IMR-90 (cell line): ENCODE measurements at regions not wholly inside any gene's neighbourhood (a gene's known extent, or its start where the extent isn't known, plus 50 kb on each side); places are given as distances from the start of the nearest gene placed in this dataset.

ENCODE experiments used
- ATAC-seq: fragments of 200-7000 bp; cut with Tn5 transposase; 2 replicates; pipeline ENCODE4 v1.9.1; 2020; ENCODE audit warnings: low read depth, mild to moderate bottlenecking, moderate library complexity
- BruUV-seq: library from RNA; stranded (reverse); fragments of 400-500 nt; replicated peaks from 2 replicates; lab custom pipeline; 2021; lab: Mats Ljungman, UMichigan
- CTCF ChIA-PET: fragments of 300-600 bp; formaldehyde crosslinking; extraction: SDS; loops from one replicate; lab custom pipeline; 2021; ENCODE audit warnings: antibody characterized with exemption; lab: Yijun Ruan, JAX
- POLR2A ChIA-PET: fragments of 300-600 bp; sonication (Branson Sonifier 250); formaldehyde crosslinking; loops from one replicate; lab custom pipeline; 2022; ENCODE audit warnings: antibody characterized with exemption; ENCODE audit not compliant: unreplicated experiment; lab: Charles Lee
- DNase-seq: peaks from one replicate; pipeline ENCODE4 v3.0.0; 2013
- H2AFZ ChIP-seq: replicated peaks from 2 replicates; pipeline ENCODE3; 2013; ENCODE audit warnings: low read length, mild to moderate bottlenecking; ENCODE audit not compliant: poor library complexity
- H2AK5ac ChIP-seq: 2 replicates; pipeline ENCODE4 v1.6.1; 2013; ENCODE audit warnings: low read depth, low read length, inconsistent platforms
- H2AK9ac ChIP-seq: replicated peaks from 2 replicates; pipeline ENCODE3; 2013; ENCODE audit warnings: mild to moderate bottlenecking, low read depth, low read length, moderate library complexity; ENCODE audit not compliant: poor library complexity
- H2BK120ac ChIP-seq: 2 replicates; pipeline ENCODE4 v1.6.1; 2013; ENCODE audit warnings: low read depth, low read length, inconsistent platforms
- H2BK15ac ChIP-seq: 3 replicates; pipeline ENCODE4 v1.6.1; 2013; ENCODE audit warnings: low read depth, low read length, inconsistent platforms
- H2BK20ac ChIP-seq: 2 replicates; pipeline ENCODE4 v1.6.1; 2013; ENCODE audit warnings: low read depth, mild to moderate bottlenecking, inconsistent platforms, low read length, moderate library complexity
- H2BK5ac ChIP-seq: 2 replicates; pipeline ENCODE4 v1.6.1; 2013; ENCODE audit warnings: mild to moderate bottlenecking, low read depth, low read length, inconsistent platforms; ENCODE audit not compliant: poor library complexity, severe bottlenecking
- H3K14ac ChIP-seq: replicated peaks from 2 replicates; pipeline ENCODE4 v1.6.1; 2013; ENCODE audit warnings: low read depth, low read length, inconsistent platforms
- H3K18ac ChIP-seq: 2 replicates; pipeline ENCODE4 v1.6.1; 2013; ENCODE audit warnings: low read depth, low read length, control low read depth
- H3K23ac ChIP-seq: 2 replicates; pipeline ENCODE4 v1.6.1; 2013; ENCODE audit warnings: low read depth, low read length, inconsistent platforms
- H3K27ac ChIP-seq: 2 replicates; pipeline ENCODE4 v1.5.1; 2013; ENCODE audit warnings: mild to moderate bottlenecking, control low read depth, low read length; ENCODE audit not compliant: insufficient read depth
- H3K27me3 ChIP-seq: 2 replicates; pipeline ENCODE4 v1.6.1; 2013; ENCODE audit warnings: low read length; ENCODE audit not compliant: control insufficient read depth, insufficient read depth
- H3K36me3 ChIP-seq: 2 replicates; pipeline ENCODE4 v1.6.1; 2013; ENCODE audit warnings: low read length, mixed read lengths; ENCODE audit not compliant: control insufficient read depth, insufficient read depth
- H3K4ac ChIP-seq: 2 replicates; pipeline ENCODE4 v1.6.1; 2013; ENCODE audit warnings: low read depth, low read length, inconsistent platforms
- H3K4me1 ChIP-seq: 2 replicates; pipeline ENCODE4 v1.6.1; 2013; ENCODE audit warnings: low read length, mixed read lengths; ENCODE audit not compliant: control insufficient read depth, insufficient read depth
- H3K4me2 ChIP-seq: 2 replicates; pipeline ENCODE4 v1.6.1; 2013; ENCODE audit warnings: low read depth, mild to moderate bottlenecking, control low read depth, low read length, moderate library complexity
- H3K4me3 ChIP-seq: 2 replicates; pipeline ENCODE4 v1.5.1; 2013; ENCODE audit warnings: low read depth, mild to moderate bottlenecking, control low read depth, low read length, moderate library complexity; ENCODE audit not compliant: insufficient read depth
- H3K56ac ChIP-seq: 2 replicates; pipeline ENCODE4 v1.6.1; 2013; ENCODE audit warnings: low read length, inconsistent platforms; ENCODE audit not compliant: insufficient read depth; ENCODE audit errors: extremely low read depth
- H3K79me1 ChIP-seq, 2 experiments: 2 replicates each; pipeline ENCODE4 v1.6.1; 2013; ENCODE audit warnings: low read length in 2 of 2, inconsistent platforms in 1 of 2, low read depth in 1 of 2
- H3K9ac ChIP-seq: 2 replicates; pipeline ENCODE4 v1.6.1; 2013; ENCODE audit warnings: low read depth, low read length, control low read depth
- H3K9me1 ChIP-seq: 2 replicates; pipeline ENCODE4 v1.6.1; 2013; ENCODE audit warnings: low read length, inconsistent platforms; ENCODE audit not compliant: insufficient read depth
- H3K9me3 ChIP-seq: 2 replicates; pipeline ENCODE4 v1.6.1; 2013; ENCODE audit warnings: low read length; ENCODE audit not compliant: control insufficient read depth, insufficient read depth
- H4K20me1 ChIP-seq: 2 replicates; pipeline ENCODE4 v1.6.1; 2013; ENCODE audit warnings: low read length, inconsistent platforms; ENCODE audit not compliant: insufficient read depth
- H4K5ac ChIP-seq: 2 replicates; pipeline ENCODE4 v1.6.1; 2013; ENCODE audit warnings: mild to moderate bottlenecking, low read depth, low read length, control low read depth
- H4K8ac ChIP-seq, 2 experiments: 2 replicates each; pipeline ENCODE4 v1.6.1; 2013; ENCODE audit warnings: low read depth in 2 of 2, low read length in 2 of 2, control low read depth in 1 of 2, inconsistent platforms in 1 of 2
- H4K91ac ChIP-seq: 2 replicates; pipeline ENCODE4 v1.6.1; 2013; ENCODE audit warnings: low read depth, low read length, inconsistent platforms; ENCODE audit not compliant: insufficient read depth
- BHLHE40 ChIP-seq: fragments of 150-350 bp; IDR thresholded peaks from 2 replicates; pipeline ENCODE4 v1.6.1; 2016; ENCODE audit warnings: mild to moderate bottlenecking, low read depth, low read length
- CEBPB ChIP-seq: IDR thresholded peaks from 2 replicates; pipeline ENCODE4 v1.6.1; 2012; ENCODE audit warnings: low read depth, low read length, improper control_type of control experiment
- CTCF ChIP-seq: conservative IDR thresholded peaks from 2 replicates; pipeline ENCODE4 v1.5.1; 2012; ENCODE audit warnings: mild to moderate bottlenecking, low read depth, low read length, improper control_type of control experiment
- MAFK ChIP-seq: IDR thresholded peaks from 2 replicates; pipeline ENCODE4 v1.6.1; 2012; ENCODE audit warnings: low read depth, low read length, improper control_type of control experiment
- MXI1 ChIP-seq: IDR thresholded peaks from 2 replicates; pipeline ENCODE4 v1.6.1; 2012; ENCODE audit warnings: low read depth, mild to moderate bottlenecking, low read length, moderate library complexity, borderline replicate concordance
- WGBS, 2 experiments: methylation state at CpG; one replicate each; pipeline versions ENCODE4 v1.1.5 to v1.1.7; 2013; ENCODE audit warnings: missing lambda C conversion rate in 2 of 2; ENCODE audit not compliant: insufficient read length in 1 of 2; ENCODE audit errors: extremely low coverage in 2 of 2; 5-methylcytosine and 5-hydroxymethylcytosine counted together
- dilution Hi-C: fragments of 300-500 bp; cut with HindIII; formaldehyde crosslinking; loops from one replicate; pipeline ENCODE4 v1.14.3; 2018; ENCODE audit warnings: low sequenced_read_pairs; ENCODE audit not compliant: unreplicated experiment
- in situ Hi-C: fragments of 300-500 bp; cut with MboI; formaldehyde crosslinking; loops from 3 replicates; pipeline ENCODE4 v1.14.3; 2019; ENCODE audit warnings: low sequenced_read_pairs, inconsistent platforms, mixed read lengths
- intact Hi-C: fragments of 100-400 bp; cut with micrococcal nuclease; formaldehyde crosslinking; loops from 2 replicates; pipeline ENCODE4 v1.10.0; 2022

- intact Hi-C loops (no loop called here), in situ Hi-C loops (no loop called here), dilution Hi-C loops (no loop called here)
- TF ChIP-seq MXI1 (no peak), BHLHE40 (no peak), MAFK (no peak), CTCF (no peak), CEBPB (no peak)
- no peaks in the 10 kb centered on the region for H3K36me3 ChIP-seq
- no peaks in the 10 kb centered on the region for H3K4me1 ChIP-seq
- no peak overlapping the region for H3K4me2 ChIP-seq
- ChIA-PET POLR2A (no interaction called here), CTCF (no interaction called here)
- no peak overlapping the region for H2AK5ac ChIP-seq
- H2AFZ ChIP-seq: no peak overlapping the region
- H2BK5ac ChIP-seq: no peak overlapping the region
- H3K79me1 ChIP-seq: no peaks in the 10 kb centered on the region
- no TSS peak for BruUV-seq
- no peak overlapping the region for H3K9ac ChIP-seq
- no peak overlapping the region for H3K56ac ChIP-seq
- H2AK9ac ChIP-seq: no peak overlapping the region
- no peak overlapping the region for H3K14ac ChIP-seq
- no peak overlapping the region for H2BK120ac ChIP-seq
- H2BK20ac ChIP-seq: no peak overlapping the region
- no peak overlapping the region for H3K27ac ChIP-seq
- no peak overlapping the region for H4K91ac ChIP-seq
- DNase-seq (no peak), ATAC-seq (no peak)
- H4K5ac ChIP-seq: no peak overlapping the region
- H3K9me3 ChIP-seq: no peaks in the 10 kb centered on the region
- H3K9me1 ChIP-seq: no peaks in the 10 kb centered on the region
- H4K8ac ChIP-seq: no peak overlapping the region
- no peak overlapping the region for H3K23ac ChIP-seq
- no peak overlapping the region for H3K18ac ChIP-seq
- H3K4ac ChIP-seq: no peak overlapping the region
- H3K4me3 ChIP-seq: no peak overlapping the region
- H2BK15ac ChIP-seq: no peak overlapping the region
- no peaks in the 10 kb centered on the region for H3K27me3 ChIP-seq
- WGBS, 2 experiments: no CpG with 5 or more reads among the region's 4 CpGs
- no peaks in the 10 kb centered on the region for H4K20me1 ChIP-seq
Measured at GRCh38 chrX:96006281-96006680, 678.4 kb upstream of the DIAPH2 start.
